CD4-positive, CD25-positive, alpha-beta regulatory T cell (primary cell): ENCODE measurements at regions not wholly inside any gene's neighbourhood (a gene's known extent, or its start where the extent isn't known, plus 50 kb on each side); places are given as distances from the start of the nearest gene placed in this dataset.
A peak's percentile ranks its signal among the peaks of the same experiment; 100 is the strongest.

Source experiments
- ATAC-seq, 2 donors: fragments of 150-1000 bp; cut with Tn5 transposase; one replicate each; pipeline ENCODE4 v1.10.0; 2021; ENCODE audit warnings: low read depth in 2 of 2, moderate number of reproducible peaks in 2 of 2, moderate library complexity in 1 of 2
- DNase-seq, 3 donors: peaks; one replicate each; pipeline versions ENCODE4 v3.0.0 to v3.0.0-alpha.2; 2012 to 2022; ENCODE audit warnings: mixed read lengths in 1 of 3
- H3K27ac ChIP-seq: one replicate; pipeline ENCODE4 v1.7.0; 2013; ENCODE audit warnings: mild to moderate bottlenecking, low read length; ENCODE audit not compliant: insufficient read depth, poor library complexity, severe bottlenecking
- H3K27me3 ChIP-seq: one replicate; pipeline ENCODE4 v1.7.0; 2013; ENCODE audit warnings: low read length; ENCODE audit not compliant: control insufficient read depth, insufficient read depth
- H3K36me3 ChIP-seq: one replicate; pipeline ENCODE4 v1.7.0; 2013; ENCODE audit warnings: mild to moderate bottlenecking, low read length, moderate library complexity; ENCODE audit not compliant: control insufficient read depth, insufficient read depth
- H3K4me1 ChIP-seq: 2 replicates; pipeline ENCODE4 v1.7.0; 2013; ENCODE audit warnings: mild to moderate bottlenecking, low read length; ENCODE audit not compliant: insufficient read depth, control insufficient read depth, poor library complexity, severe bottlenecking
- H3K4me3 ChIP-seq: one replicate; pipeline ENCODE4 v1.7.0; 2013; ENCODE audit warnings: low read depth, mild to moderate bottlenecking, low read length, moderate library complexity
- H3K9me3 ChIP-seq, 2 experiments: 1 replicate in 1 of 2; 2 replicates in 1 of 2; pipeline ENCODE4 v1.7.0; 2013; ENCODE audit warnings: low read length in 2 of 2, mild to moderate bottlenecking in 1 of 2, moderate library complexity in 1 of 2; ENCODE audit not compliant: control insufficient read depth in 2 of 2
- H3K27ac Mint-ChIP-seq, 3 donors: one replicate each; pipeline ENCODE4 v1.8.0; 2020 to 2022; ENCODE audit warnings: mild to moderate bottlenecking in 3 of 3, mixed read lengths in 3 of 3, moderate library complexity in 2 of 3
- H3K27me3 Mint-ChIP-seq: one replicate; pipeline ENCODE4 v1.8.0; 2022; ENCODE audit warnings: mild to moderate bottlenecking, mixed read lengths
- H3K36me3 Mint-ChIP-seq: one replicate; pipeline ENCODE4 v1.8.0; 2020; ENCODE audit warnings: mixed read lengths
- H3K4me1 Mint-ChIP-seq, 4 donors: one replicate each; pipeline ENCODE4 v1.8.0; 2020 to 2022; ENCODE audit warnings: mixed read lengths in 4 of 4, mild to moderate bottlenecking in 1 of 4
- H3K4me3 Mint-ChIP-seq, 4 donors: one replicate each; pipeline ENCODE4 v1.8.0; 2020 to 2022; ENCODE audit warnings: mild to moderate bottlenecking in 4 of 4, mixed read lengths in 4 of 4, moderate library complexity in 3 of 4
- H3K9me3 Mint-ChIP-seq, 7 donors: one replicate each; pipeline ENCODE4 v1.8.0; 2020 to 2022; ENCODE audit warnings: mixed read lengths in 7 of 7, mild to moderate bottlenecking in 3 of 7, moderate library complexity in 2 of 7

DNA sequence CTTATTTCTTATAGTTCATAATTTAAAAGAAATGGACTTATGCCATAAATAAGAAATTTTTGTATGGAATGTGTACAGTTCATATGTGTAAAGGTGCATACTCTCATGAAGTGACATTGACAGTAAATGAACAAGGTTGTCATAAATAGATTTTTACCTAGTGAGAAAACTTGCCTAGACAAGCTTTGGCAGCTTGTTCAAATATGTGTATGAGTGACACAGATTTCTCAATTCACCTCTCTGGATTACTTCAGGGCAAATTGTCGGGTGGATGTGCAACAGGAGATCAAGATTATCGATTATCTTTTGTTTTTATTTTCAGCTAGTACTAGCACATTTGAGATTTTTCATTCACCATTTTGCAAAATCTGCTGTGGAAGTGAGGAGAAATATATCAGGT is 758.1 kb upstream of the ACVR2A start:
- H3K4me1 Mint-ChIP-seq, result peaks cover 0 to 5% (median 0%) of the 10 kb centered on the region in 4 donors
- Histone ChIP-seq H3K27me3 (no peaks in the 10 kb centered on the region), H3K4me1 (no peaks in the 10 kb centered on the region), H3K4me3 (no peak overlapping the region), H3K9me3 (no peaks in the 10 kb centered on the region), H3K36me3 (no peaks in the 10 kb centered on the region), H3K27ac (no peak overlapping the region)
- no peak for ATAC-seq
- no peak for DNase-seq
- no peak overlapping the region for H3K4me3 Mint-ChIP-seq
- no peak overlapping the region for H3K27ac Mint-ChIP-seq
- no peaks in the 10 kb centered on the region for H3K36me3 Mint-ChIP-seq
- peaks cover 0 to 4% (median 0%) of the 10 kb centered on the region in 7 donors for H3K9me3 Mint-ChIP-seq
- H3K27me3 Mint-ChIP-seq, result peaks cover 5% of the 10 kb centered on the region

DNA sequence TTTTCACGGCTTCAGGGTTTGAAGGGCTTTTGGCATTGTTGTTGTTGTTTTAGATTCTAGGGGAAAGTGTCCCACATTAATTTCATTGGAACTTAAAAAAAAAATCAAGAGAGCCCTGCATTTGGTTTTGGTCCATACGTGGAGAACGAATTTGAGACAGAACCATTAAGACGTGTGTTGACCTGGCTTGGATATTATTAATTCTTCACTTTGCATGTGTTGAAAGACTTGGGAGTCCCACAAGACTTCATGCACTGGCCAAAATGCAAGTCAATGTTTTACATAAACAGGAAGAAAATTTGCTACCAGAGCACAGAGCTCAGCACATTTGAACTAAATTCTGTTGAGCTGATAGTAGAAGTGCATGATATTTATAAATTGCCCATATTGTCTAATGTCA is 761.2 kb upstream of the ACVR2A start:
- peaks cover 5% of the 10 kb centered on the region for H3K27me3 Mint-ChIP-seq
- no peak for ATAC-seq
- H3K4me1 ChIP-seq, result no peaks in the 10 kb centered on the region
- H3K9me3 ChIP-seq, result no peaks in the 10 kb centered on the region
- H3K27ac ChIP-seq, result no peak overlapping the region
- no peaks in the 10 kb centered on the region for H3K36me3 Mint-ChIP-seq
- H3K4me1 Mint-ChIP-seq, result peaks cover 0 to 5% (median 0%) of the 10 kb centered on the region in 4 donors
- no peak for DNase-seq
- no peak overlapping the region for H3K27ac Mint-ChIP-seq
- H3K36me3 ChIP-seq, result no peaks in the 10 kb centered on the region
- H3K4me3 Mint-ChIP-seq, result no peak overlapping the region
- no peak overlapping the region for H3K4me3 ChIP-seq
- no peaks in the 10 kb centered on the region for H3K27me3 ChIP-seq
- peaks cover 0 to 4% (median 0%) of the 10 kb centered on the region in 7 donors for H3K9me3 Mint-ChIP-seq

DNA sequence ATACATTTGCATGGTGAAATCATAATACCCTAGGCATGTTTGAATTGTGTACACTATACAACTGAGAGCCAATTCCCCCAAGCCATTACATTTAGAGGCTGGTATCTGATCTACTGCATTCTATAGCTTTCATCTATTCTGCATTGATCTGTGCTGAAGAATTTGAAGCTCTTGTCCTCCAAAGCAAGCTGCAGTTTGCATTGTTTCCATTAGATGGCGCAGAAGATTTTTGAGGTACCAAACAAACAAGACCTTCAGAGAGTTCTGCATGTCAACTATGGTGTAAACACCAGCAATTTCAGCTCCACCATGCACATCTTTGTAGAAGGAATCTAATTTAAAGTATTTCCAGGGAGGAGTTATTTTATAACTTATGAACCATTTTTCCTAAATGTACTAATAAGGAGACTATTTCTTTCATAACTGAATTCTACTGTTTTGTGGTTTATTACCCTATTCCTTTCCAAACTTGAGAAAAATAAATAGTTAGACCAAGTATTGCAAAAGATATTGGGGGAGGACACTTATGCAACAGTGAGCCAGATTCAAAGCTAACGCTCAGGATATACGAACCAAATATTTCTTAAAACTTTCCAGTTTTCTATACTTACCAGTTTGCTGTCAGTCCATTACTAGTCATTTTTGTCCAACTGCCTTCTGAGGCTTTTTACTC is 761.8 kb upstream of the ACVR2A start:
- Mint-ChIP-seq H3K9me3 (peaks cover 0 to 4% (median 0%) of the 10 kb centered on the region in 7 donors), H3K4me3 (no peak overlapping the region), H3K27me3 (peaks cover 5% of the 10 kb centered on the region), H3K4me1 (peaks cover 0 to 5% (median 0%) of the 10 kb centered on the region in 4 donors), H3K36me3 (no peaks in the 10 kb centered on the region), H3K27ac (no peak overlapping the region)
- H3K27me3 ChIP-seq, result no peaks in the 10 kb centered on the region
- ATAC-seq (peak in 1 of 2 donors; percentile 52), DNase-seq (peak; percentile 21 to 65 (median 52))
- H3K9me3 ChIP-seq, result no peaks in the 10 kb centered on the region
- no peaks in the 10 kb centered on the region for H3K4me1 ChIP-seq
- H3K36me3 ChIP-seq, result no peaks in the 10 kb centered on the region
- H3K4me3 ChIP-seq, result no peak overlapping the region
- no peak overlapping the region for H3K27ac ChIP-seq

DNA sequence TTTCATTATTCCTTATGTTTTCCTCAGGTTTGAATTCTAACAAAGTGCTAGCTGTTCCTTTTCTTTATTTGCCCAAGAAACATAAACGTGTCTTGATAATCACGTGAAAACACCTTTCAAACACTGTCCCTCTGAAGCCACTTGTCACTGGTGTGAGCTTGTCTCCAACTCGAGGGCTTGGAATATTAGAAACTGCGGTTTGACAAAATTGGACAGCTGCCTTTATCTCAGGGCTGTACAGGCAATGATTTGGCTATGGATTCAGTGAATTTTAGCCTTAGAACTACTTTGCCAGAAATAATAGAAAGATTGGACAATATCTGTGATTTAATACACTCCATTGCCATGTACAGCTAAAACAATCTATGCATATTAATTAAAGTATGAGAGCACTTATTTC is 763.0 kb upstream of the ACVR2A start:
- no peak overlapping the region for H3K27ac ChIP-seq
- no peaks in the 10 kb centered on the region for H3K4me1 ChIP-seq
- no peaks in the 10 kb centered on the region for H3K9me3 ChIP-seq
- peaks cover 9% of the 10 kb centered on the region for H3K27me3 Mint-ChIP-seq
- no peaks in the 10 kb centered on the region for H3K36me3 ChIP-seq
- no peak overlapping the region for H3K4me3 Mint-ChIP-seq
- DNase-seq, result no peak
- H3K36me3 Mint-ChIP-seq, result no peaks in the 10 kb centered on the region
- no peak overlapping the region for H3K4me3 ChIP-seq
- no peaks in the 10 kb centered on the region for H3K27me3 ChIP-seq
- peaks cover 0 to 5% (median 0%) of the 10 kb centered on the region in 4 donors for H3K4me1 Mint-ChIP-seq
- no peak overlapping the region for H3K27ac Mint-ChIP-seq
- ATAC-seq, result no peak
- peaks cover 0 to 1% (median 0%) of the 10 kb centered on the region in 7 donors for H3K9me3 Mint-ChIP-seq

DNA sequence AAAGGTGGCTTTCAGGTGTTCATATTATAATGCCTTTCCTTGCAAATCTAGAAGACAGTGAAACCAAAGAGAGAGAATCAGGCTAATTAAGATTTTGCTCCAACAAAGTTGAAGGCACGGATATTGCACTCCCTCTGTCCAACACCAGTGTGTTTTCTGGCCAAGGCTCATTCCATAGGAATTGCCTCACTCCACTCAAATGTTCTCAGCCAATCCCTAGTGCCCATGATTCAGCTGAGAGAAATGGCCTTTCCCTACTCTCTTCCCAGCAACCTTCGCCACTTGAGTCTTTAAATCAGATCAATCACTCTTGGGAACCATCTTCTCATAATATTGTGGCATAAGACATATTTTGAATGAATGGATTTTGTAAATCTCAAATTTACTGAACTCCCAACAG is 768.2 kb upstream of the ACVR2A start:
- Histone ChIP-seq H3K9me3 (no peaks in the 10 kb centered on the region), H3K27me3 (peaks cover 2% of the 10 kb centered on the region), H3K27ac (no peak overlapping the region), H3K4me3 (no peak overlapping the region), H3K4me1 (no peaks in the 10 kb centered on the region), H3K36me3 (no peaks in the 10 kb centered on the region)
- no peak for ATAC-seq
- H3K4me3 Mint-ChIP-seq, result no peak overlapping the region
- H3K9me3 Mint-ChIP-seq, result no peaks in the 10 kb centered on the region
- H3K4me1 Mint-ChIP-seq, result no peaks in the 10 kb centered on the region
- no peak for DNase-seq
- H3K27ac Mint-ChIP-seq, result no peak overlapping the region
- H3K36me3 Mint-ChIP-seq, result no peaks in the 10 kb centered on the region
- peaks cover 13% of the 10 kb centered on the region for H3K27me3 Mint-ChIP-seq

DNA sequence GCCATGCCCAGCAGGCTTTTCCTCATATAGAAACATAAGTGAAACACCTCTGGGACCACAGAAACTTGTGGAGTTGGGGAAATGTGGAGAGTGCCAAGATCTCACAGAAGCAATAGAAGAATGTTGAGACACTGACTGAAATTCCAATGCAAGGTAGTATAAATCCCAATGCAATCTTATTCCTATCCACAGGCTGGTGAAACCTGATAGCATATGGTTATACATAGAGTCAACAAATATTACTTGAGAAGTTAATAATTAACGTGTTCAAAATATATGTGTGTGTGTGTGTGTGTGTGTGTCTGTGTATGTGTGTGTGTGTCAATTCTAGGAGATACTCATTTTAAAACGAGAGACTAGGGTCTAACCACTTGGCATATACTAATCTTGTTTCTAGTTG is 776.8 kb upstream of the ACVR2A start:
- ATAC-seq, result no peak
- H3K27ac Mint-ChIP-seq, result no peak overlapping the region
- H3K4me3 Mint-ChIP-seq, result no peak overlapping the region

DNA sequence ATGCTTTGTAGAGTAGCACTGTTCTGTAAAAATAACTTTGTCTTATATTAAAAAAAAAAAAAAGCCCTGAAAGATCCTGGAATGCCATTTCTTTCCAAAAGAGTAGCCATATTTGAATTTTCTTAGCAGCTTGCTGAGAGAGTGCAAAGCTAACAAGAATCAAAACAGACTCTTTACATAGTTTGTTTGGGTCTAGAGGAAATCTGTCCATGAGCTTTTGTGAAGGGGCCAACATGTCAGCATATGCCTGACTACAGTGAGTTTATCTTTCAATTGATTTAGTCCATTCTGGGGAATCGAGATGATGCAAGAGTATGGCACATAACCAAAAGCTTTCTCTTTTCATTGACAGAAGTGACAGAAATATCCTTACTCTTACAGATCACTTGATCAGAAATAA is 777.7 kb upstream of the ACVR2A start:
- no peak overlapping the region for H3K4me3 Mint-ChIP-seq
- H3K27ac Mint-ChIP-seq, result no peak overlapping the region
- ATAC-seq (no peak), DNase-seq (no peak)
- H3K36me3 ChIP-seq, result no peaks in the 10 kb centered on the region
- no peak overlapping the region for H3K4me3 ChIP-seq
- H3K27ac ChIP-seq, result no peak overlapping the region
- no peaks in the 10 kb centered on the region for H3K4me1 ChIP-seq
- H3K27me3 Mint-ChIP-seq, result no peaks in the 10 kb centered on the region
- H3K9me3 ChIP-seq, result peaks cover 0 to 5% of the 10 kb centered on the region in 2 experiments
- H3K27me3 ChIP-seq, result no peaks in the 10 kb centered on the region
- no peaks in the 10 kb centered on the region for H3K36me3 Mint-ChIP-seq
- no peaks in the 10 kb centered on the region for H3K4me1 Mint-ChIP-seq
- H3K9me3 Mint-ChIP-seq, result peaks cover 0 to 9% (median 2%) of the 10 kb centered on the region in 7 donors

More for the DNA sequence above, 776.8 kb upstream of the ACVR2A start:
- Mint-ChIP-seq H3K36me3 (no peaks in the 10 kb centered on the region), H3K4me1 (no peaks in the 10 kb centered on the region), H3K27me3 (peaks cover 4% of the 10 kb centered on the region), H3K9me3 (peaks cover 0 to 9% (median 0%) of the 10 kb centered on the region in 7 donors)
- no peak for DNase-seq
- Histone ChIP-seq H3K4me3 (no peak overlapping the region), H3K36me3 (no peaks in the 10 kb centered on the region), H3K27me3 (no peaks in the 10 kb centered on the region), H3K9me3 (peaks cover 0 to 5% of the 10 kb centered on the region in 2 experiments), H3K27ac (no peak overlapping the region), H3K4me1 (no peaks in the 10 kb centered on the region)

DNA sequence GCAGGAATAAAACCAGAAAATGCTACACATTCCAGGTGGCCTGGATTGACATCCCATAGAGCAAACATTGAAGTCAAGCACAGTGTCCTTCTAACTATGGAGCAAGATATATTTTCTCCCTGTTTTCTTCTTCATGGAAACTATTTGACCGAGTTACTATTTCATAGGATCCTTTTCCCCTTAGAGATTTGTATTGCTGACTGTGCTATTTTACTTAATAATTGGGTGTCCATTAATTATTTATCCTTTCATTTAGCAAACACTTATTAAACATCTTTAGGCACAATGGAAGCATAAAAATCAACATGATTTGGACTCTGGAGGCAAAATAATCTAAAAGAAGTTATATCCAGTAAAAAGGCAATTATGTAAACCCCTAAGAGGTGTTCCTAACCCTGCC is 782.8 kb upstream of the ACVR2A start:
- H3K27me3 Mint-ChIP-seq, result peaks cover 5% of the 10 kb centered on the region

More for the DNA sequence above, 782.8 kb upstream of the ACVR2A start:
- H3K27me3 ChIP-seq, result no peaks in the 10 kb centered on the region
- DNase-seq, result no peak
- no peak overlapping the region for H3K4me3 ChIP-seq
- no peaks in the 10 kb centered on the region for H3K4me1 Mint-ChIP-seq
- H3K27ac ChIP-seq, result no peak overlapping the region
- H3K36me3 ChIP-seq, result no peaks in the 10 kb centered on the region
- H3K9me3 ChIP-seq, result peaks cover 0 to 5% of the 10 kb centered on the region in 2 experiments
- no peaks in the 10 kb centered on the region for H3K4me1 ChIP-seq
- no peak overlapping the region for H3K4me3 Mint-ChIP-seq
- H3K36me3 Mint-ChIP-seq, result no peaks in the 10 kb centered on the region
- ATAC-seq, result no peak
- peaks cover 0 to 10% (median 2%) of the 10 kb centered on the region in 7 donors for H3K9me3 Mint-ChIP-seq
- H3K27ac Mint-ChIP-seq, result no peak overlapping the region
